Neuronal stem cell (in vitro differentiated cells): ENCODE measurements at regions not wholly inside any gene's neighbourhood (a gene's known extent, or its start where the extent isn't known, plus 50 kb on each side); places are given as distances from the start of the nearest gene placed in this dataset.

ENCODE experiments used
- DNase-seq: peaks from one replicate; pipeline ENCODE4 v3.0.0-alpha.2; 2013; ENCODE audit warnings: low spot score
- H2AFZ ChIP-seq: one replicate; pipeline ENCODE4 v1.6.1; 2013; ENCODE audit warnings: mild to moderate bottlenecking, low read length, inconsistent platforms
- H2AK5ac ChIP-seq: 2 replicates; pipeline ENCODE4 v1.6.1; 2013; ENCODE audit warnings: low read depth, mild to moderate bottlenecking, inconsistent platforms, low read length, moderate library complexity, mixed read lengths
- H2BK120ac ChIP-seq: 2 replicates; pipeline ENCODE4 v1.6.1; 2013; ENCODE audit warnings: low read depth, mild to moderate bottlenecking, inconsistent platforms, low read length, moderate library complexity, mixed read lengths
- H2BK12ac ChIP-seq: one replicate; pipeline ENCODE4 v1.6.1; 2013; ENCODE audit warnings: low read length, inconsistent platforms
- H2BK15ac ChIP-seq: 2 replicates; pipeline ENCODE4 v1.6.1; 2013; ENCODE audit warnings: mild to moderate bottlenecking, low read length, inconsistent platforms, mixed read lengths
- H2BK5ac ChIP-seq: one replicate; pipeline ENCODE4 v1.6.1; 2013; ENCODE audit warnings: inconsistent platforms, mild to moderate bottlenecking, low read length, moderate library complexity
- H3K14ac ChIP-seq: one replicate; pipeline ENCODE4 v1.6.1; 2013; ENCODE audit warnings: low read length, inconsistent platforms
- H3K18ac ChIP-seq: 2 replicates; pipeline ENCODE4 v1.6.1; 2013; ENCODE audit warnings: low read length, inconsistent platforms
- H3K23ac ChIP-seq: 2 replicates; pipeline ENCODE4 v1.6.1; 2013; ENCODE audit warnings: low read depth, mild to moderate bottlenecking, mixed read lengths, low read length, inconsistent platforms; ENCODE audit not compliant: poor library complexity
- H3K27ac ChIP-seq: replicated peaks from 3 replicates; pipeline ENCODE4 v1.5.1; 2013; ENCODE audit warnings: low read length, inconsistent platforms
- H3K27me3 ChIP-seq, 3 experiments: 2 replicates each; pipeline ENCODE4 v1.6.1; 2013; ENCODE audit warnings: low read length in 3 of 3, mild to moderate bottlenecking in 2 of 3, inconsistent platforms in 1 of 3, low read depth in 1 of 3, mixed read lengths in 1 of 3, moderate library complexity in 1 of 3; ENCODE audit not compliant: control insufficient read depth in 3 of 3, insufficient read depth in 3 of 3
- H3K36me3 ChIP-seq, 2 donors: replicated peaks in 1 of 2; 2 replicates each; pipeline ENCODE4 v1.6.1; 2013; ENCODE audit warnings: low read length in 2 of 2; ENCODE audit not compliant: control insufficient read depth in 2 of 2, insufficient read depth in 2 of 2
- H3K4ac ChIP-seq: 2 replicates; pipeline ENCODE4 v1.6.1; 2013; ENCODE audit warnings: inconsistent platforms, mild to moderate bottlenecking, low read length, moderate library complexity
- H3K4me1 ChIP-seq, 2 donors: 1 replicate in 1 of 2; 2 replicates in 1 of 2; pipeline ENCODE4 v1.6.1; 2013; ENCODE audit warnings: low read length in 2 of 2, low read depth in 1 of 2; ENCODE audit not compliant: control insufficient read depth in 2 of 2, insufficient read depth in 1 of 2
- H3K4me2 ChIP-seq: one replicate; pipeline ENCODE4 v1.6.1; 2013; ENCODE audit warnings: mild to moderate bottlenecking, low read length, inconsistent platforms; ENCODE audit not compliant: insufficient read depth, poor library complexity, severe bottlenecking
- H3K4me3 ChIP-seq, 2 donors: 2 replicates each; pipeline ENCODE4 v1.5.1; 2013; ENCODE audit warnings: low read length in 2 of 2, mild to moderate bottlenecking in 2 of 2, inconsistent platforms in 1 of 2, moderate library complexity in 1 of 2
- H3K79me1 ChIP-seq: one replicate; pipeline ENCODE4 v1.6.1; 2013; ENCODE audit warnings: low read depth, mild to moderate bottlenecking, inconsistent platforms, low read length, moderate library complexity
- H3K9ac ChIP-seq: one replicate; pipeline ENCODE4 v1.6.1; 2013; ENCODE audit warnings: mild to moderate bottlenecking, low read depth, low read length, inconsistent platforms; ENCODE audit not compliant: poor library complexity
- H3K9me3 ChIP-seq, 2 donors: replicated peaks in 1 of 2; 2 replicates each; pipeline versions ENCODE3 to v1.6.1; 2013; ENCODE audit warnings: low read length in 2 of 2, mild to moderate bottlenecking in 2 of 2, inconsistent platforms in 1 of 2, low read depth in 1 of 2, mixed read lengths in 1 of 2, moderate library complexity in 1 of 2; ENCODE audit not compliant: control insufficient read depth in 2 of 2, insufficient read depth in 1 of 2
- H4K8ac ChIP-seq: one replicate; pipeline ENCODE4 v1.6.1; 2013; ENCODE audit warnings: low read depth, mild to moderate bottlenecking, inconsistent platforms, low read length, moderate library complexity
- H4K91ac ChIP-seq: one replicate; pipeline ENCODE4 v1.6.1; 2013; ENCODE audit warnings: low read length, low read depth, mild to moderate bottlenecking, inconsistent platforms; ENCODE audit not compliant: poor library complexity
- WGBS, 2 donors: extraction: QIAGEN DNeasy Blood & Tissue Kit; methylation state at CpG; one replicate each; pipeline ENCODE4 v1.1.7; 2013; ENCODE audit warnings: missing lambda C conversion rate in 2 of 2, mixed read lengths in 1 of 2; ENCODE audit not compliant: insufficient read length in 2 of 2, insufficient replicate concordance in 1 of 2; ENCODE audit errors: extremely low coverage in 2 of 2; 5-methylcytosine and 5-hydroxymethylcytosine counted together

DNA sequence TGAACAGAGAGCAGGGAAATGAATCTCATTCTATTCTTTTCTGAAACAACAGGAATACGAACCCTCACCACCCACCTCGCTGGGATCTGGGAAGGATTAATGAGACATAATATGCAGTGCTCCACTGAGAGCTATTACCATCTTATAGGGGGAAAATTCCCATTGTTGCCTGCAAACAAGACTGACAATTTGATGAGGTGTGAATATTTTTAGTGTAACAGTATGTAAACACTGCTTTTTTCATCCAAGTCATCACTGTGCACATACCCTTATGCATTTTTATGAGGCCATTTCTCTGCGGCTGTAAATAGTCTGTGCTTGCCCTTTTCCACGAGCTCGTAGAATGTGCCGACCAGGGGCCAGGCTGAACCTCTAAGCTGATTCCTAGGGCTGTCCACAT is 285.6 kb upstream of the CPEB2 start:
- no peaks in the 10 kb centered on the region for H3K36me3 ChIP-seq
- no peak overlapping the region for H3K18ac ChIP-seq
- no peak overlapping the region for H3K14ac ChIP-seq
- H3K4me2 ChIP-seq: no peak overlapping the region
- H2AK5ac ChIP-seq: no peak overlapping the region
- DNase-seq: no peak
- H3K9ac ChIP-seq: no peak overlapping the region
- H3K23ac ChIP-seq: no peak overlapping the region
- H3K27me3 ChIP-seq: no peaks in the 10 kb centered on the region
- no peak overlapping the region for H2BK12ac ChIP-seq
- H2BK120ac ChIP-seq: no peak overlapping the region
- H3K79me1 ChIP-seq: no peaks in the 10 kb centered on the region
- H3K4me1 ChIP-seq: no peaks in the 10 kb centered on the region
- H4K91ac ChIP-seq: no peak overlapping the region
- H3K4me3 ChIP-seq: no peak overlapping the region
- H3K9me3 ChIP-seq: no peaks in the 10 kb centered on the region
- no peak overlapping the region for H3K27ac ChIP-seq
- H2AFZ ChIP-seq: no peak overlapping the region
- WGBS, 2 donors: no CpG with 5 or more reads among the region's 6 CpGs
- H2BK5ac ChIP-seq: no peak overlapping the region
- no peak overlapping the region for H3K4ac ChIP-seq
- no peak overlapping the region for H4K8ac ChIP-seq
- no peak overlapping the region for H2BK15ac ChIP-seq

DNA sequence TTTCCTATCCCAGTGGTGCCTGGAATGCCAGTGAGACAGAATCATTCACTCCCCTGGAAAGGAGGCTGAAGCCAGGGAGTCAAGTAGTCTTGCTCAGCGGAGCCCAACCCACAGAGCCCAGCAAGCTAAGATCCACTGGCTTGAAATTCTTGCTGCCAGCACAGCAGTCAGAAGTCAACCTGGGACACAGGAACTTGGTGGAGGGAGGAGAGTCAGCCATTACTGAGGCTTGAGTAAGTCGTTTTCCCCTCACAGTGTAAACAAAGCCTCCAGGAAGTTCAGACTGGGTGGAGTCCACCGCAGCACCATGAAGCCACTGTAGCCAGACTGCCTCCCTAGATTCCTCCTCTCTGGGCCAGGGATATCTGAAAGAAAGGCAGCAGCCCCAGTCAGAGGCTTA is 283.2 kb upstream of the CPEB2 start:
- H3K9me3 ChIP-seq: no peaks in the 10 kb centered on the region
- no CpG with 5 or more reads among the region's 3 CpGs for WGBS, 2 donors
- H3K23ac ChIP-seq: no peak overlapping the region
- no peak overlapping the region for H3K18ac ChIP-seq
- no peaks in the 10 kb centered on the region for H3K4me1 ChIP-seq
- H3K4ac ChIP-seq: no peak overlapping the region
- H2BK120ac ChIP-seq: no peak overlapping the region
- H2BK5ac ChIP-seq: no peak overlapping the region
- H3K14ac ChIP-seq: no peak overlapping the region
- H4K8ac ChIP-seq: no peak overlapping the region
- no peak overlapping the region for H2BK12ac ChIP-seq
- no peak overlapping the region for H4K91ac ChIP-seq
- H3K27ac ChIP-seq: no peak overlapping the region
- no peaks in the 10 kb centered on the region for H3K27me3 ChIP-seq
- H3K36me3 ChIP-seq: no peaks in the 10 kb centered on the region
- H2BK15ac ChIP-seq: peak overlapping the region; percentile 26
- no peaks in the 10 kb centered on the region for H3K79me1 ChIP-seq
- no peak overlapping the region for H2AK5ac ChIP-seq
- H3K4me3 ChIP-seq: no peak overlapping the region
- H3K9ac ChIP-seq: no peak overlapping the region
- H2AFZ ChIP-seq: no peak overlapping the region
- DNase-seq: no peak
- H3K4me2 ChIP-seq: no peak overlapping the region

- H2AFZ ChIP-seq: no peak overlapping the region
- no peak overlapping the region for H3K4me3 ChIP-seq
- no peak overlapping the region for H3K18ac ChIP-seq
- H4K91ac ChIP-seq: no peak overlapping the region
- H3K27ac ChIP-seq: no peak overlapping the region
- H3K36me3 ChIP-seq: no peaks in the 10 kb centered on the region
- H3K23ac ChIP-seq: no peak overlapping the region
- H2BK15ac ChIP-seq: no peak overlapping the region
- H3K9ac ChIP-seq: no peak overlapping the region
- H2AK5ac ChIP-seq: no peak overlapping the region
- H3K9me3 ChIP-seq: no peaks in the 10 kb centered on the region
- no peak overlapping the region for H4K8ac ChIP-seq
- no peaks in the 10 kb centered on the region for H3K27me3 ChIP-seq
- H3K4ac ChIP-seq: no peak overlapping the region
- no peak overlapping the region for H3K14ac ChIP-seq
- DNase-seq: no peak
- no peak overlapping the region for H2BK5ac ChIP-seq
- H2BK12ac ChIP-seq: no peak overlapping the region
- no peaks in the 10 kb centered on the region for H3K79me1 ChIP-seq
- no peak overlapping the region for H2BK120ac ChIP-seq
- no CpG with 5 or more reads among the region's 3 CpGs for WGBS, 2 donors
- H3K4me1 ChIP-seq: peaks cover 0 to 1% of the 10 kb centered on the region in 2 donors
- H3K4me2 ChIP-seq: no peak overlapping the region
Measured at GRCh38 chr4:14726441-14726840, 275.8 kb upstream of the CPEB2 start.

- Histone ChIP-seq H3K36me3 (no peaks in the 10 kb centered on the region), H2BK5ac (no peak overlapping the region), H3K14ac (no peak overlapping the region), H3K4ac (no peak overlapping the region), H3K9me3 (no peaks in the 10 kb centered on the region), H3K4me3 (no peak overlapping the region), H3K23ac (no peak overlapping the region), H3K27me3 (no peaks in the 10 kb centered on the region), H2BK15ac (no peak overlapping the region), H2AFZ (no peak overlapping the region), H3K18ac (no peak overlapping the region), H3K4me2 (no peak overlapping the region), H3K27ac (no peak overlapping the region), H4K8ac (no peak overlapping the region), H3K79me1 (no peaks in the 10 kb centered on the region), H2BK120ac (no peak overlapping the region), H3K4me1 (peaks cover 0 to 1% of the 10 kb centered on the region in 2 donors), H2AK5ac (no peak overlapping the region), H4K91ac (no peak overlapping the region), H2BK12ac (no peak overlapping the region), H3K9ac (no peak overlapping the region)
- WGBS, 2 donors: no CpG with 5 or more reads among the region's 4 CpGs
- no peak for DNase-seq
Measured at GRCh38 chr4:14726877-14727361, 275.4 kb upstream of the CPEB2 start.
